Spleen (tissue), 11 donors: ENCODE measurements at regions not wholly inside any gene's neighbourhood (a gene's known extent, or its start where the extent isn't known, plus 50 kb on each side); places are given as distances from the start of the nearest gene placed in this dataset.

Experiments used
- DNase-seq: peaks from one replicate; pipeline ENCODE4 v3.0.0-alpha.2; 2020
- H3K27ac ChIP-seq, 8 donors: fragments of 200-600 bp; sonication (generic) in 7 of 8; 1 replicate in 4 of 8; 2 replicates in 4 of 8; pipeline versions ENCODE4 v1.5.0 to v1.8.0; 2016 to 2021; ENCODE audit warnings: inconsistent platforms in 4 of 8, mild to moderate bottlenecking in 4 of 8, moderate library complexity in 1 of 8
- H3K27me3 ChIP-seq, 7 donors: fragments of 200-600 bp; sonication (generic) in 6 of 7; replicated peaks in 1 of 7; 1 replicate in 4 of 7; 2 replicates in 3 of 7; pipeline versions ENCODE4 v1.5.0 to v1.8.0; 2016 to 2021; ENCODE audit warnings: inconsistent platforms in 3 of 7, mild to moderate bottlenecking in 1 of 7
- H3K36me3 ChIP-seq, 6 donors: fragments of 200-600 bp; sonication (generic) in 5 of 6; 1 replicate in 4 of 6; 2 replicates in 2 of 6; pipeline versions ENCODE4 v1.5.0 to v1.8.0; 2016 to 2021; ENCODE audit warnings: inconsistent platforms in 2 of 6
- H3K4me1 ChIP-seq, 6 donors: fragments of 200-600 bp; sonication (generic) in 5 of 6; 1 replicate in 3 of 6; 2 replicates in 3 of 6; pipeline versions ENCODE4 v1.5.0 to v1.8.0; 2016 to 2021; ENCODE audit warnings: inconsistent platforms in 3 of 6
- H3K4me3 ChIP-seq, 8 donors: fragments of 200-600 bp; sonication (generic) in 7 of 8; 1 replicate in 4 of 8; 2 replicates in 4 of 8; pipeline versions ENCODE4 v1.5.0 to v1.8.0; 2016 to 2021; ENCODE audit warnings: inconsistent platforms in 4 of 8, mild to moderate bottlenecking in 4 of 8, moderate library complexity in 2 of 8
- H3K9me3 ChIP-seq, 8 donors: fragments of 200-600 bp; sonication (generic) in 7 of 8; 1 replicate in 4 of 8; 2 replicates in 4 of 8; pipeline versions ENCODE4 v1.5.0 to v1.8.0; 2016 to 2021; ENCODE audit warnings: inconsistent platforms in 4 of 8
- POLR2A ChIP-seq, 3 donors: fragments of 450-650 bp; IDR thresholded peaks; one replicate each; pipeline ENCODE4 v1.5.1; 2017; ENCODE audit warnings: antibody characterized with exemption in 3 of 3, mild to moderate bottlenecking in 1 of 3
- POLR2AphosphoS5 ChIP-seq, 3 donors: sonication (generic); formaldehyde crosslinking; IDR thresholded peaks; one replicate each; pipeline ENCODE4 v1.5.1; 2017; ENCODE audit warnings: antibody characterized with exemption in 3 of 3
- WGBS, 5 donors: extraction: QIAGEN DNeasy Blood & Tissue Kit in 3 of 5; methylation state at CpG; one replicate each; pipeline versions ENCODE4 v1.1.5 to v1.1.7; 2013 to 2018; 5-methylcytosine and 5-hydroxymethylcytosine counted together
- intact Hi-C: fragments of 100-400 bp; cut with DNase I; formaldehyde crosslinking; loops from one replicate; pipeline ENCODE4 v1.15.0; 2023; ENCODE audit warnings: low total_unique reads
- TF ChIP-seq, protein P1 (sequence below), 11 experiments: fragments of 200-600 bp in 7 of 11; fragments of 450-650 bp in 4 of 11; sonication (generic) in 4 of 11; IDR thresholded peaks in 8 of 11; conservative IDR thresholded peaks in 3 of 11; 1 replicate in 7 of 11; 2 replicates in 4 of 11; pipeline versions ENCODE4 v1.4.0 to v1.8.0; 2016 to 2021; ENCODE audit warnings: antibody characterized with exemption in 11 of 11, inconsistent platforms in 4 of 11, mild to moderate bottlenecking in 1 of 11
- donor health status: healthy with polysubstance abuse.
- donor health status: DM: no; HTN: no; CAD: no; lungs with moderate emphysema.
- donor health status: DM: no; HTN: no; CAD: no.
- donor health status: Bipolar disorder and iron deficiency.
- donor health status: healthy.
- donor health status: DM: no; HTN: no; CAD: no.
- donor health status: DM: yes; HTN: yes; CAD: no.

DNA sequence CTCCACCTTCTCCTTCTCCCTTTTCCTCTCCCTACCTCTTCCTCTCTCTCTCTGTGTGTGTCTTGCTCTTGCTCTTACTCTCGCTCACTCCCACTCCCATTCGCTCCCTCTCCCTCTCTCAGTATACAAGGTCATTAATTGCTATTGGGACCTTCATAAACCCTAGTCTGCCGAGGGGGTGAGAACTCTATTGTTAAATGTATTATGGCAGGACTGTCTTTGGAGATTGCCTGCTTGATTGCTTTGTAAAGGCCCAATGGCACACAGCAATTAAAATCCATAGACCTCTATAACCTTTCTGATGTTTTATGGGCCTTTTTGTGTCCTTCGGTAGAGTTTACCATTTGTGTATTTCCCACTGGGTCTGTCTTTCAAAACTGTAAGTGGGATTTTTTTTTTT, 465.9 kb downstream of the ANXA1 start:
- TF ChIP-seq, protein P1, sequence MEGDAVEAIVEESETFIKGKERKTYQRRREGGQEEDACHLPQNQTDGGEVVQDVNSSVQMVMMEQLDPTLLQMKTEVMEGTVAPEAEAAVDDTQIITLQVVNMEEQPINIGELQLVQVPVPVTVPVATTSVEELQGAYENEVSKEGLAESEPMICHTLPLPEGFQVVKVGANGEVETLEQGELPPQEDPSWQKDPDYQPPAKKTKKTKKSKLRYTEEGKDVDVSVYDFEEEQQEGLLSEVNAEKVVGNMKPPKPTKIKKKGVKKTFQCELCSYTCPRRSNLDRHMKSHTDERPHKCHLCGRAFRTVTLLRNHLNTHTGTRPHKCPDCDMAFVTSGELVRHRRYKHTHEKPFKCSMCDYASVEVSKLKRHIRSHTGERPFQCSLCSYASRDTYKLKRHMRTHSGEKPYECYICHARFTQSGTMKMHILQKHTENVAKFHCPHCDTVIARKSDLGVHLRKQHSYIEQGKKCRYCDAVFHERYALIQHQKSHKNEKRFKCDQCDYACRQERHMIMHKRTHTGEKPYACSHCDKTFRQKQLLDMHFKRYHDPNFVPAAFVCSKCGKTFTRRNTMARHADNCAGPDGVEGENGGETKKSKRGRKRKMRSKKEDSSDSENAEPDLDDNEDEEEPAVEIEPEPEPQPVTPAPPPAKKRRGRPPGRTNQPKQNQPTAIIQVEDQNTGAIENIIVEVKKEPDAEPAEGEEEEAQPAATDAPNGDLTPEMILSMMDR (IDR thresholded peaks at IDR 0.05 in 8 of 11, conservative IDR thresholded peaks at IDR 0.05 in 3 of 11): no peak
- TF ChIP-seq POLR2AphosphoS5 (IDR thresholded peaks at IDR 0.05): no peak
- no peak for TF ChIP-seq POLR2A (IDR thresholded peaks at IDR 0.05)
- WGBS, 5 donors: 73 to 83% (median 77%) methylated on average over 4 of the region's 4 CpGs
- H3K4me1 ChIP-seq: no peaks in the 10 kb centered on the region
- no peaks in the 10 kb centered on the region for H3K36me3 ChIP-seq
- no peaks in the 10 kb centered on the region for H3K9me3 ChIP-seq
- H3K27me3 ChIP-seq: no peaks in the 10 kb centered on the region
- intact Hi-C loops: no loop called here
- H3K4me3 ChIP-seq: no peak overlapping the region
- DNase-seq: no peak
- H3K27ac ChIP-seq: no peak overlapping the region

DNA sequence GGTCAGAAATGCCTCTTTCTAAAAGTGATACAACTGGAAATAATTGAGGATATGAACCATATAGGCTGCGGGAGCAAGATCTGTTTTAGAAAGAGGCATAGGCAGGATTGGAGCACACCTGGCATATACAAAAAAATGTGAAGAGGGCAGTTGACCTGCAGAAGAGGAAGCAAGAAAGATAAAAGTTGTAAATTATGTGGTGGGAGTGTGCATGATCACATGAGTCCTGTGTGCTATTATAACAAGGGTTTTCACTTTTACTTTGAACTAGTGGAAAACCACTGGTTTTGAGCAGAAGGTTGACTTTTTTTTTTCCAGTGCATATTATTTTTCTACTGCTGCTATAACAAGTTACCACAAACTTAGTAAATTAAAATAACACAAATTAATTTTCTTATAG, 489.3 kb downstream of the ANXA1 start:
- Histone ChIP-seq H3K9me3 (peaks cover 0 to 10% (median 3%) of the 10 kb centered on the region in 8 donors), H3K27ac (no peak overlapping the region), H3K4me3 (no peak overlapping the region), H3K36me3 (no peaks in the 10 kb centered on the region), H3K27me3 (no peaks in the 10 kb centered on the region), H3K4me1 (no peaks in the 10 kb centered on the region)
- no peak for DNase-seq
- intact Hi-C loops: no loop called here
- 72 to 97% (median 85%) methylated on average over 1 of the region's 1 CpG for WGBS, 5 donors
- no peak for TF ChIP-seq POLR2A (IDR thresholded peaks at IDR 0.05)
- TF ChIP-seq, protein P1 (IDR thresholded peaks at IDR 0.05 in 8 of 11, conservative IDR thresholded peaks at IDR 0.05 in 3 of 11): no peak
- TF ChIP-seq POLR2AphosphoS5 (IDR thresholded peaks at IDR 0.05): no peak

DNA sequence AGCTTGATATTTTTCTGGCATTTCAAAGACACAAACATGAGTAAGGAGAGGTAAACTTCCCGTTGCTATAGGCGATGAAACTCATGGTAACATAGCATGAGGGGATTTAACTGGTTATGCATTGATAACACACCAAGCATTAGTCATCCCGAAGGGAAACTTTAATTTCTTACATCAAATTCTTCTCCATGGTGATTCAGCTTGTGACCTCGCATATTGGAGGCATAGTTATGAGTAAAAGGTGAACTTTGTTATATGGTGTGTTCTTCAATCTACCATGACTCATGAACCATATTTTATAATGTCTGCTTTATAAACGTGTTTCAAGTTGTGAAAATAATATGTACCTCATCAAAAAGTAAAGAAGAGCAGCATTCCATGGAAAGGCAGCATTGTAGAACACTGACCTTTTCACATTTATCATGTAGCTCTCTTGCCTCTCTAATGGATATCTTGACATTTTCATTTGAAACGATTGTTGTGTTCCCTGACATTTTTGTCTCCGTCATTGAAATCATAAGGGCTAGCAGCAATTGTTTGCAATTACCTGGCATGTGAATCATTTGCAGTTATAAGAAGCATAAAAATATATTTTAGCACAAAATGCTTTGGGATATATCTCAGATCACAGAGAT, 491.8 kb downstream of the ANXA1 start:
- Histone ChIP-seq H3K4me1 (no peaks in the 10 kb centered on the region), H3K36me3 (no peaks in the 10 kb centered on the region), H3K4me3 (no peak overlapping the region), H3K9me3 (peaks cover 0 to 8% (median 0%) of the 10 kb centered on the region in 8 donors), H3K27me3 (no peaks in the 10 kb centered on the region), H3K27ac (no peak overlapping the region)
- TF ChIP-seq, protein P1 (IDR thresholded peaks at IDR 0.05 in 8 of 11, conservative IDR thresholded peaks at IDR 0.05 in 3 of 11): no peak
- TF ChIP-seq POLR2AphosphoS5 (IDR thresholded peaks at IDR 0.05) (no peak), POLR2A (IDR thresholded peaks at IDR 0.05) (no peak)
- WGBS, 5 donors: 72 to 76% (median 72%) methylated on average over 7 of the region's 7 CpGs
- no peak for DNase-seq
- intact Hi-C loops: no loop called here

DNA sequence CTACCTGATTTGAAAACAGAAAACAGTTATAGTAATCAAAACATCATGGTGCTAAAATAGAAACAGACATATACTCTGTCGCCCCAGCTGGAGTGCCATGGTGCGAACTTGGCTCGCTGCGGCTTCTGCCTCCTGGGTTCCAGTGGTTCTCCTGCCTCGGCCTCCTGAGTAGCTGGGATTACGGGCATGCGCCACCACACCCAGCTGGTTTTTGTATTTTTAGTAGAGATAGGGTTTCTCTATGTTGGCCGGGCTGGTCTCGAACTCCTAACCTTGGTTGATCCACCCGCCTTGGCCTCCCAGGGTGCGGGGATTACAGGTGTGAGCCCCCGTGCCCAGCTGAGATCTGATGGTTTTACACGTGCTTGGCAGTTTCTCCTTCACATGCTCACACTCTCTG, 495.9 kb downstream of the ANXA1 start:
- no peaks in the 10 kb centered on the region for H3K27me3 ChIP-seq
- H3K9me3 ChIP-seq: peaks cover 0 to 17% (median 0%) of the 10 kb centered on the region in 8 donors
- H3K36me3 ChIP-seq: no peaks in the 10 kb centered on the region
- DNase-seq: no peak
- intact Hi-C loops: no loop called here
- no peak overlapping the region for H3K27ac ChIP-seq
- H3K4me1 ChIP-seq: no peaks in the 10 kb centered on the region
- WGBS, 5 donors: 87 to 96% (median 91%) methylated on average over 13 of the region's 13 CpGs
- TF ChIP-seq POLR2AphosphoS5 (IDR thresholded peaks at IDR 0.05): no peak
- TF ChIP-seq POLR2A (IDR thresholded peaks at IDR 0.05): no peak
- TF ChIP-seq, protein P1 (IDR thresholded peaks at IDR 0.05 in 8 of 11, conservative IDR thresholded peaks at IDR 0.05 in 3 of 11): no peak
- no peak overlapping the region for H3K4me3 ChIP-seq
